GM18867 (cell line): ENCODE measurements at regions not wholly inside any gene's neighbourhood (a gene's known extent, or its start where the extent isn't known, plus 50 kb on each side); places are given as distances from the start of the nearest gene placed in this dataset.
A peak's percentile ranks its signal among the peaks of the same experiment; 100 is the strongest.

ENCODE experiments used
- ATAC-seq: cut with Tn5 transposase; IDR thresholded peaks from one replicate; pipeline ENCODE4 v1.9.1; 2021; ENCODE audit warnings: mild to moderate bottlenecking, moderate library complexity; ENCODE audit not compliant: unreplicated experiment

- no peak for ATAC-seq
Measured at GRCh38 chr10:59079386-59080226, 96.8 kb upstream of the PHYHIPL start.

- no peak for ATAC-seq
Measured at GRCh38 chr10:59082249-59082648, 94.2 kb upstream of the PHYHIPL start.

- ATAC-seq, result no peak
Measured at GRCh38 chr10:59085054-59085453, 91.4 kb upstream of the PHYHIPL start.

GRCh38 chr10:59085711-59086502 is 90.5 kb upstream of the PHYHIPL start:
- no peak for ATAC-seq

- ATAC-seq, result no peak
Measured at GRCh38 chr10:59087486-59087885, 89.0 kb upstream of the PHYHIPL start.

GRCh38 chr10:59088912-59089573 is 87.4 kb upstream of the PHYHIPL start:
- no peak for ATAC-seq

GRCh38 chr10:59090817-59091622 is 85.4 kb upstream of the PHYHIPL start:
- no peak for ATAC-seq

- no peak for ATAC-seq
Measured at GRCh38 chr10:59093461-59093860, 83.0 kb upstream of the PHYHIPL start.

- no peak for ATAC-seq
Measured at GRCh38 chr10:59096631-59097030, 79.8 kb upstream of the PHYHIPL start.

GRCh38 chr10:59098387-59098786 is 78.1 kb upstream of the PHYHIPL start:
- ATAC-seq, result no peak

GRCh38 chr10:59098831-59099452 is 77.5 kb upstream of the PHYHIPL start:
- ATAC-seq, result no peak

GRCh38 chr10:59099481-59099880 is 77.0 kb upstream of the PHYHIPL start:
- ATAC-seq, result no peak

- no peak for ATAC-seq
Measured at GRCh38 chr10:59102394-59102793, 74.0 kb upstream of the PHYHIPL start.

- ATAC-seq, result no peak
Measured at GRCh38 chr10:59104186-59104585, 72.3 kb upstream of the PHYHIPL start.

- peak; percentile 63 for ATAC-seq
Measured at GRCh38 chr10:59106441-59106840, 70.0 kb upstream of the PHYHIPL start.

GRCh38 chr10:59107147-59107546 is 69.3 kb upstream of the PHYHIPL start:
- ATAC-seq, result no peak

GRCh38 chr10:59108296-59108870 is 68.1 kb upstream of the PHYHIPL start:
- no peak for ATAC-seq

- no peak for ATAC-seq
Measured at GRCh38 chr10:59108886-59109288, 67.6 kb upstream of the PHYHIPL start.

- ATAC-seq, result no peak
Measured at GRCh38 chr10:59109826-59110225, 66.6 kb upstream of the PHYHIPL start.

GRCh38 chr10:59124187-59124586 is 52.3 kb upstream of the PHYHIPL start:
- ATAC-seq, result no peak
